ENCODE measurements at regions not wholly inside any gene's neighbourhood (a gene's known extent, or its start where the extent isn't known, plus 50 kb on each side); places are given as distances from the start of the nearest gene placed in this dataset.
A peak's percentile ranks its signal among the peaks of the same experiment; 100 is the strongest.

- Histone ChIP-seq H3K4me3 (ENCODE audit: low read length in 3 of 3) (no peak overlapping the region), H3K27me3 (ENCODE audit: control insufficient read depth, insufficient read depth, low read length) (no peaks in the 10 kb centered on the region), H3K36me3 (ENCODE audit: control insufficient read depth in 2 of 3, insufficient read depth in 3 of 3, low read length in 3 of 3) (no peaks in the 10 kb centered on the region), H3K27ac (ENCODE audit: low read depth in 2 of 2, low read length in 2 of 2) (no peak overlapping the region), H3K9ac (ENCODE audit: low read length in 3 of 3) (no peak overlapping the region), H3K4me1 (ENCODE audit: control insufficient read depth in 2 of 3, insufficient read depth in 2 of 3, low read depth in 1 of 3, low read length in 3 of 3) (no peaks in the 10 kb centered on the region), H3K9me3 (ENCODE audit: control insufficient read depth in 2 of 3, insufficient read depth in 1 of 3, low read length in 3 of 3) (no peaks in the 10 kb centered on the region)
- no peak for FAIRE-seq
- DNase-seq, result peak in 1 of 5 donors; percentile 41
- no peak for TF ChIP-seq CTCF (IDR thresholded peaks at IDR 0.05; ENCODE audit: borderline replicate concordance, extremely low read depth, insufficient read depth)
- intact Hi-C loops (cut with DNase I), result no loop called here
Observed at GRCh38 chr3:74711913-74712512, 97.6 kb upstream of the CNTN3 start.

GRCh38 chr3:74709951-74710350 is 95.5 kb upstream of the CNTN3 start:
- H3K27ac ChIP-seq (ENCODE audit: low read depth in 2 of 2, low read length in 2 of 2), result no peak overlapping the region
- no peaks in the 10 kb centered on the region for H3K9me3 ChIP-seq (ENCODE audit: control insufficient read depth in 2 of 3, insufficient read depth in 1 of 3, low read length in 3 of 3)
- H3K4me3 ChIP-seq (ENCODE audit: low read length in 3 of 3), result no peak overlapping the region
- H3K36me3 ChIP-seq (ENCODE audit: control insufficient read depth in 2 of 3, insufficient read depth in 3 of 3, low read length in 3 of 3), result no peaks in the 10 kb centered on the region
- H3K9ac ChIP-seq (ENCODE audit: low read length in 3 of 3), result no peak overlapping the region
- H3K4me1 ChIP-seq (ENCODE audit: control insufficient read depth in 2 of 3, insufficient read depth in 2 of 3, low read depth in 1 of 3, low read length in 3 of 3), result no peaks in the 10 kb centered on the region
- DNase-seq (no peak), FAIRE-seq (no peak)
- intact Hi-C loops (cut with DNase I), result no loop called here
- TF ChIP-seq CTCF (IDR thresholded peaks at IDR 0.05; ENCODE audit: borderline replicate concordance, extremely low read depth, insufficient read depth), result no peak
- H3K27me3 ChIP-seq (ENCODE audit: control insufficient read depth, insufficient read depth, low read length), result no peaks in the 10 kb centered on the region

- Histone ChIP-seq H3K9ac (ENCODE audit: low read length in 3 of 3) (no peak overlapping the region), H3K27me3 (ENCODE audit: control insufficient read depth, insufficient read depth, low read length) (no peaks in the 10 kb centered on the region), H3K9me3 (ENCODE audit: control insufficient read depth in 2 of 3, insufficient read depth in 1 of 3, low read length in 3 of 3) (no peaks in the 10 kb centered on the region), H3K4me3 (ENCODE audit: low read length in 3 of 3) (no peak overlapping the region), H3K36me3 (ENCODE audit: control insufficient read depth in 2 of 3, insufficient read depth in 3 of 3, low read length in 3 of 3) (no peaks in the 10 kb centered on the region), H3K27ac (ENCODE audit: low read depth in 2 of 2, low read length in 2 of 2) (no peak overlapping the region), H3K4me1 (ENCODE audit: control insufficient read depth in 2 of 3, insufficient read depth in 2 of 3, low read depth in 1 of 3, low read length in 3 of 3) (no peaks in the 10 kb centered on the region)
- no peak for TF ChIP-seq CTCF (IDR thresholded peaks at IDR 0.05; ENCODE audit: borderline replicate concordance, extremely low read depth, insufficient read depth)
- intact Hi-C loops (cut with DNase I), result no loop called here
- FAIRE-seq, result no peak
- peak in 1 of 5 donors; percentile 30 for DNase-seq
Observed at GRCh38 chr3:74693696-74694393, 79.4 kb upstream of the CNTN3 start.
